GM18505 (cell line): ENCODE measurements at regions not wholly inside any gene's neighbourhood (a gene's known extent, or its start where the extent isn't known, plus 50 kb on each side); places are given as distances from the start of the nearest gene placed in this dataset.

ENCODE experiments used
- ATAC-seq: cut with Tn5 transposase; IDR thresholded peaks from one replicate; pipeline ENCODE4 v1.9.1; 2021; ENCODE audit not compliant: unreplicated experiment
- POLR2A ChIP-seq: IDR thresholded peaks from 4 replicates; pipeline ENCODE4 v1.6.1; 2011; ENCODE audit warnings: borderline replicate concordance; ENCODE audit not compliant: insufficient read depth, insufficient read length; ENCODE audit errors: extremely low read depth

DNA sequence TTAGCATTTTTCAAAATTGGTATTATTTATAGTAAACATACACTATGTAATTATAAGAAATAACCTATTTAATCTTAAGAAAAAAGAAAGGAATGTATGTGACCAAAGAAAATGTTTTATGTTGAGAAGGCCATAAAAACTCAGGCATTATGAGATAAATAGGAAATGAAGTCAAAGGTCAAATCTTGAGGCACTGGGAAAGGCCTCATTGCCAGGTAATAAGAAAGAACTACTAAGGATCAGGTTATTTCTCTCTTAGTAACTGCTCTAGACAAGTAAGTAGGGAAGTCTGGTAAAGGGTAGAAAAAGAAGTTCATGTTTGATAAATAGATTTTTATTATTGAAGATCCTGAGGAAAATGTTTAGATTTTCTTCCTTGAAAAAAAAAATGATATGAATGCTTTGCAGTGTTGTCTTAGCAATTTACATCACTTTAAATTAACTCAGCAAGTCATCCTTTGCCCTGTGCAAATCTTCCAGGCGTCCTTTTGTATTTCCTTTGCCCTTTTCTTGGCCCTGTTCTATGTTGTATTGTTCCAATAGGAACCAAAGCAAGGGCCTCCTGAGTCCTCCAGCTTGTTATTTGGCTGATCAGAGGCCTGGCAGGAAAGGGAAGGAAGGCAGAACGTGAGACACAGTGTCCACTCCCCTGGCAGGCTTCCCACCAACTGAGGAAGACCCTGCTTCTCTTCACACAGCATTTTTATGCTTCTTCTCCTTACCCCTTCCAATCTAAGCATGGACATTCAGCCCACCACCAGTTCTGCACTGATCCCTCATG is 260.4 kb upstream of the MIR17HG start:
- ATAC-seq = no peak
- TF ChIP-seq POLR2A = no peak

DNA sequence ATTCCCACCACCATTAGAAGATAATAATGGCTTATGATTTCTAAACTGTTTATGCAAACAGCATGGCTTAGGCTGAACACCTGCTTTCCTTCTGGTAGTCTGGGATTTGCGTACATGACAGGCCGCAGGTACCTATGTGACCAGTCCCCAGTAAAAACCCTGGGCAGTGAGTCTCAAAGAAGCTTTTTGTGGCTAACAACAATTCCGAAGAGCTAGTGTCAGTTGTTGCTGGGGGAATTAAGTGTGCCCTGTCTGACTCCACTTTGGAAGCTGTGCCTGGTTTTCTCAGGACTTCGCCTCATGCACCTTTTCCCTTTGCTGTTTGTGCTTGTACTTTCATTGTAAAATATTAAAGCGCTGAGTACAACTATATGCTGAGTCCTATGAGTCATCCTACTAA is 250.2 kb upstream of the MIR17HG start:
- ATAC-seq = no peak
- no peak for TF ChIP-seq POLR2A

DNA sequence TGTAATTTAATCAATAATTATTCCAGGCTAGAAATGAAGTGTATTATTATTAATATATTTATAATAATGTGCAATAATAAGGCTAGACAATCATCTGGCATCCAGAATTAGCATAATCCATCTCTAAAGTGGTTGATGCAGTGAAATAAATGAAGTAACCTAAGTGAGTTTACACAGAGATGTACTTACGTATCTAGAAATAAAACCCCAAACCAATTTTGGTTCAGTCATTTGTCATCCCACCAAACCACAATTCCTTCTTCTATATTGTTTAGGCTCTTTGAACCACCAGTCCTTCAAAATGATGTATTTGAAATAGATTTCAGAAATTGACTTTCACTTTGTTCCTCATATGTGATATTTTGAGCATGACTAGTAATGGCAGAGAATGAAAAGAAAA is 247.6 kb upstream of the MIR17HG start:
- TF ChIP-seq POLR2A = no peak
- ATAC-seq = no peak

DNA sequence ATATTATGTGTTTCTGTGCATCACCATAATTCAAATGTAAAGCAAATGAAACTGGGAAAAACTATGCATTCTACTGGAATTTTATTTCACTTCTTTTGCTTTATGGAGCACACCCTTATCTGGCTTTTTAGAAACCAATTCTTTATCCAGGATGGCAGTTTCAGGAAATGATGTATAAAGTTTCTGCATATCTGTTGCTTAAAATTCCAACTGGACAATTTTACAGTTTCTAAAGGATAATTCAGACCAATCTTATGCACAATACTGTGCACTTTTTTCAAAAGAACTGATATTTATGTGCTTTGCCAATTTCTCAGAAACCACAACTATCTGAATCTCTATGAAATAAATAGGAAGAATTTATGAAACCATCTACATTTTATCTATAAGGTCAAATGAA is 246.5 kb upstream of the MIR17HG start:
- ATAC-seq = no peak
- no peak for TF ChIP-seq POLR2A

DNA sequence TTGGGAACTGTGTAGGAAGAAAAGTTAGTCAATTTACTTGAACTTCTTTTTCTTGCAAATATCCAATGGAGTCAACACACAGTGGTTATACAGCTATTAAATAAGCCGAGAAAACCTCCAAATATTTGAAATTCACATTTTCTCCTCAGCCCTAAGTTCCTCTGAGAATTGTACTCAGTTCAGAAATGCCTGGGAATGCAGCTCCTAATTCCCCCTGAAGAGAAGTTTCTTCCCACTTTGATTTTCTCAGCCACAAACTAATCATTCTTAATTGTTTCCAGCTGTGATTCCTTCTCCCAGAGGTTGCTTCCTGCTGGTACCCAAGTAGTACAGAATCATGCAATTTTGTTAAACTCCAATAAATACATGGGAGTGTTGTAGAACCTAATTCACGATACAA is 246.1 kb upstream of the MIR17HG start:
- ATAC-seq = no peak
- TF ChIP-seq POLR2A = no peak

DNA sequence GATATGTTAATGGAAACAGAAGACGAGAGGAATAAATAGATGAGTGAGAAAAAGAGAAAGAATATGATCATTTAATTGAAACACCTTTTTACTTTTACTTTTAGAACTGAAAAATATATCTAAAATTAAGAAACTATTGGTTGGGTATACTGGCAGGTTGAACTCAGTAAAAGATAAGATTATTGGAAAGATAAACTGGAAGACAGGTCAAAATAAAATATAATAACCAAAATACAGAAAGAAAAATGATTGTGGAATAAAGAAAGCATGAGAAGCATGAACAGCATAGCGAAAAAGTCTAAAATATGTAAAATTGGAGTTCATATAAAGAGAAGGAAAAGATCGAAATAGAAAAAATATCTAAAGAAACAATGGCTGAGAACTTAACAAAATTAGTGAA is 242.2 kb upstream of the MIR17HG start:
- no peak for ATAC-seq
- no peak for TF ChIP-seq POLR2A

DNA sequence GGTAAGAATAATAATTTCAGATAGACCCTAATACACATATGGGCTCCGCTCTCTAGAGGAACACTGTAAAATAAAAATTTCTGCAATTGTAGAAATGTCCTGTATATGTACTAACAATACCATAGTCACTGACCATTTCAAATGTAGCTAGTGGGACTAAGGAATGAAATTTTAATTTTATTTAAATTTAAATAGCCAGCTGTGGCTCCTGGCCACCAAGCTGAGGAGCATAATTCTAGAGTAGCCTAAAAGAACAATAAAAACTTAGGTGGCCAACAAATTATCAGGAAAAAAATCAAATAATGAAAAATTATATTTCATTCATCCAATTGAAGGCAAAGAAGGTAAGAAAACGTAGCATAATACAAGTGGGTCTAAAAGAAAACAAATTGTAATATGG is 240.9 kb upstream of the MIR17HG start:
- no peak for ATAC-seq
- TF ChIP-seq POLR2A = no peak

DNA sequence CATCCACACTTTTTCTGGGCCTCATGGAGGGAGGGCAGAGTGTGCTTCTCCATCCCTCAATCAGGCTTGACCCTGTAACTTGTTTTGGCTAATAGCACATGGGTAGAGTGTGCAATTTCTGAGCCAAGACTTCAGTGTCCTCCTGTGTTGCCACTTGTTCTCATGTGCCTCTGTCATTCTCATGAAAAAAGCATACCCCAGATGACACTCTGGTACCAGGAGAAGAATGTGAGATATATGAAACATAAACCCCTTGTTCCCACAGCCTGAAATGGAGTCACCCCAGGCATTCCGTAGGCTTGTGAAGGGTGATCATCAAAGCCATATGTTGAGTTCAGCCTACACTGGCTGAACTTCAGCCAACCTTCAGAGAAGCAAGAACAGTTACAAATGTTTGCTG is 239.2 kb upstream of the MIR17HG start:
- no peak for TF ChIP-seq POLR2A
- ATAC-seq = no peak

DNA sequence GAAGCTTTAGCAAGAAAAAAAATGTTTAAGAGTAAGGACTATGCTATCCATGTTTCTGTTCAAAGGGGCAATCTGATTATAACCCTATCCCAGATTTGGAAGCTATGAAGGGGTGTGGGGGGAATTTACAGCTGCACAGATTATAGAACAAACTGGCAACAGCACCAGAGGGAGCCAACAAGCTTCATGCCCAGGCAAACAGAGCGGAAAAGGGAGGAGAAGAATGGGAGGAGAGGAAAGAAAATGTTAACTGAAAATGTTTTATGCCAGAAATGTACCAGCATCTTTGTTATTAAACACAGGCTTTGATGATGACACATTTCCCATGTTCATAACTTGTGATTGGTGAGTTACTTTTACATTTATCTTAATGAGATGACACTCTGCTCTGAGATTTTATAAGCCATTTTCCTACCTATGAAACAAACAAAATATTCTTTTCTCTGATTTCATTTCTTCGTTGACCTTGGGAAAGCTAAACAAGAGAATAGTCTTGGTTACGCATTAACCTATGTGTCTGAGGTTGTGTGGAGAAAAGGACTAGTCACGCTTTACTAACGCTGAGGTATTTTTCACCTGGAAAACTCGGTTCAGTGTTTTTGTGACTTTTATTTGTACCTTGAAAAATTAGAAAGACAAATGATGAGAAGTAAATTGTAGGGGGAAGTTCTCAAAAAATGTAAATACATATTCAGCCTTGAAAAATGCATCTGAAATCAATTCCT is 235.8 kb upstream of the MIR17HG start:
- ATAC-seq = no peak
- no peak for TF ChIP-seq POLR2A

DNA sequence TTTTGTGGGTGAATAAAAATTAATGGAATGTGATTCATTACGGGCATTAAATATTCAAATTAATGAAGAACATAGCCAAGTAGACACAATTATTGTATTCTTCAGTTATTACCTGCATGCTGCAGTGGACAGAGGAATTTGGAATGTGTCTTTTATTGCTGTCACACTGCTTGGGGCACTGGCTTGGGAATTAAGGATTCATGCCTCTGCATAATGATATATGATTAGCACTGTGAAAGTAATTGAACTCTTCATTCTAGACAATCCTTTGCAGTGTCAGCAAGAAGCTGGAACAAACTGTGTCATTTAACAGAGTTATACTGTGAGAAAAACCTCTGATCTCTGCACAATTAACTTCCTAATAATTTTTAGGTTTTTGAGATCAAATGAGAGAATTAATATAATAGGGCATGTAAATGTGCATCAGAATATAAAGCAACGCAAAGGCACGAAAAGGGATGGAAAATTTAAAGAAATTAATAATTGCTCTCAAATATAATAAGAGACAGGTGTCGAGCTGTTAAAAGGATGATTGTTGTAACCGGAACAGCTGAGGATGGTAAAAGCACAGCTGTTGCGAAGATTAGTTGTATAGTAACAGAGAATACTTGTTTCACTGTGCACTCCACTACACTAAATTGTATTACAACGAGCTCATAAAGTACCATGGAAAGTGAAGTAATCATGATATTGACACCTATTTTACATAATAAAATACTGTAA is 235.1 kb upstream of the MIR17HG start:
- no peak for TF ChIP-seq POLR2A

DNA sequence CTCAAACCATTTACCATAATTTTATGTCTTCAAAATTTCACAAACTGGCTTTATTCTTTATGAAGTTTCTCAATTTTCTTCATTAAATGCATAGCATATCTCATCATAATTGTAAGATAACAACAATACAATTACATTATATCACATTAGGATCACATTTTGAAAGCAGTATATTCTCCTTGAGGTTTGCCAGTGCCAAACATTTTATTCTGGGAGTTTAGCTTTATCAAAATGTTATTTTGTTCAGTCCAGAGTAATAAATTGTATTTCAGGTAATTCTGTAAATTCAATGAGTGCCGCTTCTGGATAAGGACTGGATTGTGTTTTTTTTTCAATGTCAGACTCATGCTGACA is 234.6 kb upstream of the MIR17HG start:
- TF ChIP-seq POLR2A = no peak
- ATAC-seq = no peak

More for the DNA sequence above, 235.1 kb upstream of the MIR17HG start:
- no peak for ATAC-seq

DNA sequence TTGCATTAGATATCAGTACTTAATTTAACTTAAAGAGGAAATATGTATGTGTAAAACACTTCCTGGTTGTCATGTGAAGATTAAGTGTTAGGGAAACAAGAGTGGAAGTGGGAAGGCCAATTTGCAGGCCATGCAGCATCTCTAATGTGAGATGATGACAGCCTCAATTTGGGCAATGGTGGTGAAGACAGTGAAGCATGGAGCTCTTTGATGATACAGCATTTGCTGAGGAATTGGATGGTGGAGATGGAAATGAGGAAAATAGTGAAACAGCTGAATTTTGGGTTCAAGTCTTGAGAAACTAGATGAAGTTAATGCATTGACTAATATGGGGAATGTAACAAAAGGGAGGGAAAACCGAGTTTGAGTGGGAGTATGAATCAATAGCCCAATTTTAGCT is 231.7 kb upstream of the MIR17HG start:
- no peak for ATAC-seq
- TF ChIP-seq POLR2A = no peak

DNA sequence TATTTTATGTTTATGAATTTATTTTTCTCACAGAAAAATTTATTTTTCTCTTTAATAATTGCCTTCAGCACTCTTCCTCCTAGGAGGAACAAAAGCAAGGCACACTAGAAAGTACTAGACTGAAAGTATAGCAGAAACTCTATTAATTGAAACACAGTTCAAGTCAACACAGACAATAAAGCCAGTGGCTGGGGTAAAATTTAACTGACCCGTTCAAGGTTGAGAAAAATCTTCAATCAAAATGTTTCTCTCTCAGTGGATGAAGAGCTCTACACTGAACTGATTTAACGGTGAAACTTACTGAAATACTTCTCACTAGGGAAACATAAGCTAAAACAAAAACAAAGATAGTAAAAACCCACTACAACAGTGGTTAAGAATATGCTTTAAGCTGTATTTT is 230.1 kb upstream of the MIR17HG start:
- ATAC-seq = no peak
- no peak for TF ChIP-seq POLR2A

DNA sequence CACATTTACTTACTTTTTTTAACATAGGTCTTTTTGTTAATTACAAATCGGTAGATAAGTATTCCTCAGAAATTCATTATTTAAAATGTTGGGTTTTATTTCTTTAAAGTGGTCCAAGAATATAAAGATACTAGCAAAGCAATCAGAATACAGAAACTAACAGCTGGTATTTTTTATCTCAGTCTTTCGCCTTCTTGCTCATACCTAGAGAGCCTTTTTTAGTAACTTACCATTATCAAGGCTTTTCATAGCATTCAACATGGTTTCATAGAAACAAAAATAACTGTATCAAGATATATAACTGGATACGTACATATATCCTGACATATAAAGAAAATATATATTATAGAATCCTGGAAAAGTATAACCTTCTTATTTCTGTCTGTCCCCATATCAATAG is 227.8 kb upstream of the MIR17HG start:
- no peak for ATAC-seq
- no peak for TF ChIP-seq POLR2A
